ENCODE measurements at regions not wholly inside any gene's neighbourhood (a gene's known extent, or its start where the extent isn't known, plus 50 kb on each side); places are given as distances from the start of the nearest gene placed in this dataset.
A peak's percentile ranks its signal among the peaks of the same experiment; 100 is the strongest.

DNA sequence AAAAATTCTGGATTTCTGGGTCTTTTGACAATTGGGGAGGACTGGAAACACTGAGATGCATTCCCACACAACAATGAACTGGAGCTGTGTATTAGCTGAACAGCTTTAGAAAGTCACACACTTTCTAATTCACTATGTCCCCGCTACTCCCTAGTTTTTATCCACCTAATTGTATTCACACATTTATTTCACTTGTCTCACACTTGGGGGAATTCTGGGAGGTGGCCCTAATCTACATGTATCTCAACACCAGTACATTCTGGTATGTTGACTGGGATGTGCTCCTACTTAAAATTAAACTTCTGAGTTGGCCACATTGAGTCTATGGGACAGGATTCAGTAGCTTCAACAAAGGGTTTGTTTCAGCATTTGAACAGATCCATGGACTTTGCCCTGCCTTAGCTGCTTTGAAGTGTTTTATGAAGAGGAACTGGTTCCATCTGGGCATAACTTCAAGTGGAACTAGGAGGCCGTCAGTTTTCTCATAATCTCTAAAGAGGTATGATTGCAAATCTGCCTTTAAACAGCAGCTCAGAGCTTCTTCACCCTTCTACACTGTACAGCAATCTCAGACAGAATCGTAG lies 106.5 kb upstream of the CMC1 start:
- Histone ChIP-seq H3K36me3 (ENCODE audit: control insufficient read depth, insufficient read depth, low read length) (no peaks in the 10 kb centered on the region), H3K4me1 (ENCODE audit: control insufficient read depth, insufficient read depth, low read length) (no peaks in the 10 kb centered on the region), H3K27me3 (ENCODE audit: control insufficient read depth, insufficient read depth, low read length) (no peaks in the 10 kb centered on the region), H3K9me3 (replicated peaks; ENCODE audit: control insufficient read depth, low read depth, low read length) (no peaks in the 10 kb centered on the region), H3K27ac (ENCODE audit: low read length) (no peak overlapping the region), H3K4me3 (ENCODE audit: low read length) (no peak overlapping the region)
- no peak for DNase-seq
- no CpG with 5 or more reads among the region's 3 CpGs for WGBS (ENCODE audit: insufficient coverage)

GRCh38 chr3:28136607-28137216 lies 104.7 kb upstream of the CMC1 start:
- no peaks in the 10 kb centered on the region for H3K4me1 ChIP-seq (ENCODE audit: control insufficient read depth, insufficient read depth, low read length)
- 70% methylated on average over 1 of the region's 2 CpGs for WGBS (ENCODE audit: insufficient coverage)
- no peak overlapping the region for H3K4me3 ChIP-seq (ENCODE audit: low read length)
- H3K27ac ChIP-seq (ENCODE audit: low read length): no peak overlapping the region
- H3K36me3 ChIP-seq (ENCODE audit: control insufficient read depth, insufficient read depth, low read length): no peaks in the 10 kb centered on the region
- H3K9me3 ChIP-seq (replicated peaks; ENCODE audit: control insufficient read depth, low read depth, low read length): no peaks in the 10 kb centered on the region
- H3K27me3 ChIP-seq (ENCODE audit: control insufficient read depth, insufficient read depth, low read length): no peaks in the 10 kb centered on the region
- DNase-seq: no peak

DNA sequence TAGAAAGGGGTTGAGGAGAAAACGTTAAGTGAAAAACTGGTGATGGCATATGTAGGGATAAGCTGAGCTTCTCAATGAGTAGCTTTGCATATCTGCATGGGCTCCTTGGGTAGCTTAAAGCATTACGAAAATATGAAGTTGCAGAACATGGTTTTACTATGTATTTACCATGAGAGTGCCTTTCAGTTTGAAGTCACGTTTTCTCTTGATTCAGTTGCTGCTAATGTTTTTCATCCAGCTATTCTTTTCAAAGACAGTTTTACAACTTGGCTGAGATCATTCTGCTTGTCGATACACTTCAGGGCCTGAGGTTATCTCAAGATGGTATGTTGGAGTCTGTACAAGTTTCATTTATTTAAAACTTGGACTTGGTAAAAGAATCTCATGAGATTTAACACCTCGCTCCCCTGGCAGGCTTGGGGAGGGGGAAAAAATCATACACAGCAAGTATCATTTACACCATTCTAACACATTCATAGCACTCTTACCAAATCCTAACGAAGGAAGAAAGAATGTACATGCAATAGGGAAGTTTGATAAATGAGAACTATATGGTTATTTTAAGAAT lies 103.3 kb upstream of the CMC1 start:
- Histone ChIP-seq H3K27ac (ENCODE audit: low read length) (no peak overlapping the region), H3K4me3 (ENCODE audit: low read length) (no peak overlapping the region), H3K27me3 (ENCODE audit: control insufficient read depth, insufficient read depth, low read length) (no peaks in the 10 kb centered on the region), H3K9me3 (replicated peaks; ENCODE audit: control insufficient read depth, low read depth, low read length) (no peaks in the 10 kb centered on the region), H3K4me1 (ENCODE audit: control insufficient read depth, insufficient read depth, low read length) (no peaks in the 10 kb centered on the region), H3K36me3 (ENCODE audit: control insufficient read depth, insufficient read depth, low read length) (no peaks in the 10 kb centered on the region)
- no peak for DNase-seq
- 90% methylated on average over 1 of the region's 6 CpGs for WGBS (ENCODE audit: insufficient coverage)

DNA sequence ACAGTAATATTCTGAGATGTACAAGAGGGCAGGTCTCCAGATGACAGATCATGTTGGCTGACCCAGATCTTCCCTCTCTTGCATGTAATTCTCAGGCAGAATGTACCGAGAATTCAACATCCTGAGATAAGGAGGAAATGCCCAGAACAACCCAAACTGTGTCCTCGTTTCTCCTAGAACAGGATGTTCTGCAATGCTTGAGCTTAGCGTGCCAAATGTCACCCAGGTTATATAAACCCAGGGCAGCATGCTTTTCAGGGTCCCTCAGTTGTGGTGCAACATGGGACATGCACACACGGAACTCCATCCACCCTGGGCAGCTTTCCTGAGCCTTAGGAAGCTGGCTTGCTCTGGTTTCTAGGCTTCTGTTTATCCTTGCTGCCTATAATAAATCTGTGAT lies 102.1 kb upstream of the CMC1 start:
- Histone ChIP-seq H3K9me3 (replicated peaks; ENCODE audit: control insufficient read depth, low read depth, low read length) (no peaks in the 10 kb centered on the region), H3K27ac (ENCODE audit: low read length) (no peak overlapping the region), H3K4me1 (ENCODE audit: control insufficient read depth, insufficient read depth, low read length) (no peaks in the 10 kb centered on the region), H3K27me3 (ENCODE audit: control insufficient read depth, insufficient read depth, low read length) (no peaks in the 10 kb centered on the region), H3K36me3 (ENCODE audit: control insufficient read depth, insufficient read depth, low read length) (no peaks in the 10 kb centered on the region), H3K4me3 (ENCODE audit: low read length) (no peak overlapping the region)
- peak; percentile 26 for DNase-seq
- 35% methylated on average over 3 of the region's 4 CpGs for WGBS (ENCODE audit: insufficient coverage)

DNA sequence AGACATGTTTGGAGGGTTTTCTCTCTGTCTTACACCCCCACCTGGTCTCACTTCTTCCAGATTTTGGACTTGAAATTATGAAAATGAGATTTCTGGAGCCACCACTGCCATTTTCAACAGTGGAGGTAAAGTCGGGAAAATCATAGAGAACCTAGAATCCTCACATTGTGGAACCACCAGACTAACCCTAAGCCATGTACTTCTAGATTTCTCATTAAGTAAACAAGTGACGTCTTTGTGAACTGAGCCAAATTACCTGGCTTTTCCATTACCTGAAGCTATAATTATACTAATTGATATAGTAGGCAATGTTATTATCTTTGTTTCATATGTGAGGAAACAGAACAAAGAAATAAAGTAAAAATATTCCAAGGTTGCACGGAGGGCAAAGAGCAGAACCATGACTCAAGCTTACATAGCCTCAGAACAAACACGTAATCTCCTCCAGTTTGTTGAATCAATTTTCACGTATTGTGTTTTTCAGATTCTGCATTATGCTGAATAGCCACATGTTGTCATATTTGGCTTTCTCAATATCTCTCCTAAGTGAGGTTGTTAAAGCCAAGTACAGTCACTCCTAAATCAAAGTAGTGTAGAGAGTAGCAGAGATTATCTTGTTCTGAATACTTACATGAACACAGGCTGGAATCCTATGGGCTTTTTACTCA lies 101.3 kb upstream of the CMC1 start:
- Histone ChIP-seq H3K36me3 (ENCODE audit: control insufficient read depth, insufficient read depth, low read length) (no peaks in the 10 kb centered on the region), H3K4me3 (ENCODE audit: low read length) (no peak overlapping the region), H3K27ac (ENCODE audit: low read length) (no peak overlapping the region), H3K27me3 (ENCODE audit: control insufficient read depth, insufficient read depth, low read length) (no peaks in the 10 kb centered on the region), H3K9me3 (replicated peaks; ENCODE audit: control insufficient read depth, low read depth, low read length) (no peaks in the 10 kb centered on the region), H3K4me1 (ENCODE audit: control insufficient read depth, insufficient read depth, low read length) (no peaks in the 10 kb centered on the region)
- no CpG with 5 or more reads among the region's 5 CpGs for WGBS (ENCODE audit: insufficient coverage)
- peak; percentile 59 for DNase-seq

DNA sequence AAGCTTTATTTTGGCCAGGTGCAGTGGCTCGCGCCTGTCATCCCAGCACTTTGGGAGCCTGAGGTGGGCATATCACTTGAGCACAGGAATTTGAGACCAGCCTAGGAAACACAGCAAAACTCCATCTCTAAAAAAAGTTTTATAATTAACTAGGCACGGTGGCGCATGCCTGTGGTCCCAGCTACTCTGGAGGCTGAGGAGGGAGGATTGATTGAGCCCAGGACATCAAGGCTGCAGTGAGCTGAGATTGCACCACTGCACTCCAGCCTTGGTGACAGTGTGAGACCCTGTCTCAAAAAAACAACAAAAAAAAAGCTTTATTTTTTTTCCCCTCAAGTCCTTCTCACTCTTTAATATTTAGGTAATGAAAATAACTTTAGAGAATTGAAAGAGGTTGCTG lies 100.8 kb upstream of the CMC1 start:
- 100% methylated on average over 2 of the region's 4 CpGs for WGBS (ENCODE audit: insufficient coverage)
- Histone ChIP-seq H3K4me3 (ENCODE audit: low read length) (no peak overlapping the region), H3K27me3 (ENCODE audit: control insufficient read depth, insufficient read depth, low read length) (no peaks in the 10 kb centered on the region), H3K4me1 (ENCODE audit: control insufficient read depth, insufficient read depth, low read length) (no peaks in the 10 kb centered on the region), H3K9me3 (replicated peaks; ENCODE audit: control insufficient read depth, low read depth, low read length) (no peaks in the 10 kb centered on the region), H3K27ac (ENCODE audit: low read length) (no peak overlapping the region), H3K36me3 (ENCODE audit: control insufficient read depth, insufficient read depth, low read length) (no peaks in the 10 kb centered on the region)
- DNase-seq: no peak

GRCh38 chr3:28149960-28150359 lies 91.5 kb upstream of the CMC1 start:
- Histone ChIP-seq H3K9me3 (replicated peaks; ENCODE audit: control insufficient read depth, low read depth, low read length) (peaks cover 3% of the 10 kb centered on the region), H3K27ac (ENCODE audit: low read length) (peak overlapping the region; percentile 56), H3K4me3 (ENCODE audit: low read length) (no peak overlapping the region), H3K27me3 (ENCODE audit: control insufficient read depth, insufficient read depth, low read length) (no peaks in the 10 kb centered on the region), H3K4me1 (ENCODE audit: control insufficient read depth, insufficient read depth, low read length) (no peaks in the 10 kb centered on the region), H3K36me3 (ENCODE audit: control insufficient read depth, insufficient read depth, low read length) (no peaks in the 10 kb centered on the region)
- no peak for DNase-seq

DNA sequence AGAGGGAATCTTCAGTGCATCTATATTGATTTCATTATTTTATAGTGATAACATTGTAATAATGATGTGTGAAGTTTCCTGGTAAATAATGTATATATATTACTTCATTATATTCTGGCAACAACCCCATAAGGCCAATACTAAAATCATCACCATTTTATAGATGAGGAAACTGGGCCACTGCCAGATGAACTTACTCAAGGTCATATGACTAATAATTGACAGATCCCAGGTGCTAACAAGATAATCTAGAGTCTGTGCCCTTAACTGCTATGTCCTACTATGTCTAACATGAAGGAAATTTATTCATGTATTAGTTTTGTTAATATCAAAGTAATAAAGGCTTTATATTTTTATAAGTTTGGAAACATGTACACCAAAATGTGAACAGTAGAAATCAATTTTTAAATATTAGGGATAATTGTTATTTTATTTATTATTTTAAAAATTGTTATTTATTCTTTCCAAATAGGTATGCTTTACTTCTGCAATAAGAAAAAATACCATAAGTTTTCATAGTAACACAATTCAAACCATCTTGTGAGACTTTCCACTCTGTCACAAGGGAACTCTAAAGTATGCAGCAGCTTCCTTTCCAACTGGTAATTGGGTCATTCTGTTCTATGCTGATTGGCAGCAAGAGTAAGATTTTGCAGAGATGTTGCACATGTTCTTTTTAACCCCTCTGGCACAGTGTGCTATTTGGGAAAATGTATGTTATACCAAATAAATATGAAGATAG lies 90.8 kb upstream of the CMC1 start:
- Histone ChIP-seq H3K4me1 (ENCODE audit: control insufficient read depth, insufficient read depth, low read length) (no peaks in the 10 kb centered on the region), H3K27me3 (ENCODE audit: control insufficient read depth, insufficient read depth, low read length) (no peaks in the 10 kb centered on the region), H3K4me3 (ENCODE audit: low read length) (no peak overlapping the region), H3K27ac (ENCODE audit: low read length) (peak overlapping the region; percentile 73), H3K36me3 (ENCODE audit: control insufficient read depth, insufficient read depth, low read length) (no peaks in the 10 kb centered on the region), H3K9me3 (replicated peaks; ENCODE audit: control insufficient read depth, low read depth, low read length) (peaks cover 3% of the 10 kb centered on the region)
- peak; percentile 96 for DNase-seq

GRCh38 chr3:28151207-28151550 lies 90.2 kb upstream of the CMC1 start:
- Histone ChIP-seq H3K36me3 (ENCODE audit: control insufficient read depth, insufficient read depth, low read length) (no peaks in the 10 kb centered on the region), H3K9me3 (replicated peaks; ENCODE audit: control insufficient read depth, low read depth, low read length) (peaks cover 3% of the 10 kb centered on the region), H3K4me1 (ENCODE audit: control insufficient read depth, insufficient read depth, low read length) (no peaks in the 10 kb centered on the region), H3K4me3 (ENCODE audit: low read length) (no peak overlapping the region), H3K27me3 (ENCODE audit: control insufficient read depth, insufficient read depth, low read length) (no peaks in the 10 kb centered on the region), H3K27ac (ENCODE audit: low read length) (peak overlapping the region; percentile 73)
- no CpG with 5 or more reads among the region's 2 CpGs for WGBS (ENCODE audit: insufficient coverage)
- no peak for DNase-seq

- Histone ChIP-seq H3K36me3 (ENCODE audit: control insufficient read depth, insufficient read depth, low read length) (no peaks in the 10 kb centered on the region), H3K27ac (ENCODE audit: low read length) (peak overlapping the region; percentile 73), H3K9me3 (replicated peaks; ENCODE audit: control insufficient read depth, low read depth, low read length) (peaks cover 3% of the 10 kb centered on the region), H3K4me1 (ENCODE audit: control insufficient read depth, insufficient read depth, low read length) (no peaks in the 10 kb centered on the region), H3K4me3 (ENCODE audit: low read length) (no peak overlapping the region), H3K27me3 (ENCODE audit: control insufficient read depth, insufficient read depth, low read length) (no peaks in the 10 kb centered on the region)
- DNase-seq: peak; percentile 72
These were observed 89.7 kb upstream of the CMC1 start for GRCh38 chr3:28151608-28152228.
